ENCODE measurements at regions not wholly inside any gene's neighbourhood (a gene's known extent, or its start where the extent isn't known, plus 50 kb on each side); places are given as distances from the start of the nearest gene placed in this dataset.

DNA sequence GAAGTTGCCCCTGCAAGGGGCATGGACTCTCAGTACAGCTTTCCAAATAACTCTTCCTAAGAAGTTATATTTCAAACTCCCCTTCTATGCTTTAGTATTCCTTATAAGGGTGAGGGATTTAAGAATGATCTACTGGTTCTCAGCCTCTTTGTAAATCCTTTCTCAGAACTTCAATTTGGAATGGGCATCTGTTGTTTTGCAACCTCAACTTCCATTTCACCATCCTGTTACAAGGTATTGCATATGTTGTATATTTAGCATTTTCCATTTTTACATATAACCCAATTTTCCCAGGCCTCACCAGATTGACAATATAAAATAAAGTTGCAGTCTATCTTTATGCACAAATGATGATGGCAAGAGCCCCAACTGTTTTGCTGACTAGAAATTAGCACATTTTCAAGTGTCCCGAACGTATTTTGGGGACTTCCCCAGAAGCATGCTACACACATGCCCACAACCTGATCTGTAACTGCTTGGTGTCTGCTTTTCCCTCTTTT is 154.9 kb upstream of the CARMIL1 start:
- Mint-ChIP-seq H3K36me3 (ENCODE audit: insufficient read depth) (no peaks in the 10 kb centered on the region), H3K27me3 (no peaks in the 10 kb centered on the region), H3K4me3 (ENCODE audit: low read depth) (no peak overlapping the region), H3K27ac (no peak overlapping the region), H3K9me3 (ENCODE audit: low read depth) (peaks cover 6% of the 10 kb centered on the region), H3K4me1 (ENCODE audit: low read depth) (peaks cover 2% of the 10 kb centered on the region)
- DNase-seq (ENCODE audit: low spot score, unreplicated experiment): no peak
- TF ChIP-seq, protein P1, sequence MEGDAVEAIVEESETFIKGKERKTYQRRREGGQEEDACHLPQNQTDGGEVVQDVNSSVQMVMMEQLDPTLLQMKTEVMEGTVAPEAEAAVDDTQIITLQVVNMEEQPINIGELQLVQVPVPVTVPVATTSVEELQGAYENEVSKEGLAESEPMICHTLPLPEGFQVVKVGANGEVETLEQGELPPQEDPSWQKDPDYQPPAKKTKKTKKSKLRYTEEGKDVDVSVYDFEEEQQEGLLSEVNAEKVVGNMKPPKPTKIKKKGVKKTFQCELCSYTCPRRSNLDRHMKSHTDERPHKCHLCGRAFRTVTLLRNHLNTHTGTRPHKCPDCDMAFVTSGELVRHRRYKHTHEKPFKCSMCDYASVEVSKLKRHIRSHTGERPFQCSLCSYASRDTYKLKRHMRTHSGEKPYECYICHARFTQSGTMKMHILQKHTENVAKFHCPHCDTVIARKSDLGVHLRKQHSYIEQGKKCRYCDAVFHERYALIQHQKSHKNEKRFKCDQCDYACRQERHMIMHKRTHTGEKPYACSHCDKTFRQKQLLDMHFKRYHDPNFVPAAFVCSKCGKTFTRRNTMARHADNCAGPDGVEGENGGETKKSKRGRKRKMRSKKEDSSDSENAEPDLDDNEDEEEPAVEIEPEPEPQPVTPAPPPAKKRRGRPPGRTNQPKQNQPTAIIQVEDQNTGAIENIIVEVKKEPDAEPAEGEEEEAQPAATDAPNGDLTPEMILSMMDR (IDR thresholded peaks at IDR 0.05; ENCODE audit: unreplicated experiment): no peak

DNA sequence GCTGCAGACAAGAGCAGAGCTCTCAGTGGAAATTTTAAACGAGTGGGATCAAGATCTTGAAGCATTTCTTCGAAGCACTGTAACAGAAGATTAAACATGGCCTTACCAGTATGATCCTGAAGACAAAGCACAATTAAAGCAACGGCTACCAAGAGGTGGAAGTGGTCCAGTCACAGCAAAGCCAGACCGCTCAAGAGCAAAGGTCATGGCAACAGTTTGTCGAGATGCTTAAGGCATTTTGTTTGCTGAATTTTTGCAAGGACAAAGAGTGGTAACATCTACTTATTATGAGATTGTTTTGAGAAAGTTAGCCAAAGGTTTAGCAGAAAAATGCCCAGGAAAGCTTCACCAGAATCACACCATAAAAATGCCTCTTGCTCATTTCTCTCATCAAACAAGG is 153.4 kb upstream of the CARMIL1 start:
- H3K27ac Mint-ChIP-seq: no peak overlapping the region
- peaks cover 2% of the 10 kb centered on the region for H3K4me1 Mint-ChIP-seq (ENCODE audit: low read depth)
- H3K4me3 Mint-ChIP-seq (ENCODE audit: low read depth): no peak overlapping the region
- H3K27me3 Mint-ChIP-seq: no peaks in the 10 kb centered on the region
- H3K36me3 Mint-ChIP-seq (ENCODE audit: insufficient read depth): no peaks in the 10 kb centered on the region
- TF ChIP-seq, protein P1 (IDR thresholded peaks at IDR 0.05; ENCODE audit: unreplicated experiment): no peak
- no peak for DNase-seq (ENCODE audit: low spot score, unreplicated experiment)
- peaks cover 6% of the 10 kb centered on the region for H3K9me3 Mint-ChIP-seq (ENCODE audit: low read depth)

DNA sequence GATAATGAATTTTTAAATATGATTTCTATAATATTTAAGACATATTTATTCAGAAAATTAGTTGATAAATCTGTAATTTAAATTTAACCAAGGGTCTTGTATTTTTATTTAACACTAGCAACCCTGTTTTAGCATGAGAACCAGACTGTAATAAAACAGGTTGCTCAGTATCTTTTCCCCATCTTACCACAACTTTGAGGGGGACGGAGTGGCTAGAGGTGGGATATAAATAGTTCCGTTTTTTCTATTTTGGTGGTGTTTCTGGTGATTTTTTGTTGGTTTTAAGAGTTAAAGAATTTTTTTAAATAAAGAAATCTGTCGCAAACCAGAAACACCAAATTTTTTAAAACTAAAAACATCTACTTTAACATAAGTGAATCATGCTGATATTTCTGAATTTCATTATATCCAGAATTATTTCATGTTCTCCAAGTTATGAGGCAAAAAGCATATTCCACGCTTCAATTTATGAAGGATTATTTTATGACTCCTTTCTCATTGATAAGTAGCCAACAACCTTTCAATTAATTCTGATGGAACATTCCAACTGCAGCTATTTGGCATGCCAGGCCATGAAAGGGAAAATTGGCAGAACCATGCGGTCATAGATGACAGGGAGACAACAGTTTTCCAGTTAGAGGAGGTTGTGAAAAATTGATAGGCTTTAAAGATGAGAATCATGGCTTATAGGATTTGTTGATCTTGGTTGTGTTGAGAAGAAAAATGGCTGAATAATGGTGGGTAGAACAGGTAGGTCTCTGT is 151.9 kb upstream of the CARMIL1 start:
- Mint-ChIP-seq H3K36me3 (ENCODE audit: insufficient read depth) (no peaks in the 10 kb centered on the region), H3K27me3 (no peaks in the 10 kb centered on the region), H3K9me3 (ENCODE audit: low read depth) (peaks cover 2% of the 10 kb centered on the region), H3K27ac (no peak overlapping the region), H3K4me1 (ENCODE audit: low read depth) (peaks cover 2% of the 10 kb centered on the region), H3K4me3 (ENCODE audit: low read depth) (no peak overlapping the region)
- DNase-seq (ENCODE audit: low spot score, unreplicated experiment): no peak
- TF ChIP-seq, protein P1 (IDR thresholded peaks at IDR 0.05; ENCODE audit: unreplicated experiment): no peak

DNA sequence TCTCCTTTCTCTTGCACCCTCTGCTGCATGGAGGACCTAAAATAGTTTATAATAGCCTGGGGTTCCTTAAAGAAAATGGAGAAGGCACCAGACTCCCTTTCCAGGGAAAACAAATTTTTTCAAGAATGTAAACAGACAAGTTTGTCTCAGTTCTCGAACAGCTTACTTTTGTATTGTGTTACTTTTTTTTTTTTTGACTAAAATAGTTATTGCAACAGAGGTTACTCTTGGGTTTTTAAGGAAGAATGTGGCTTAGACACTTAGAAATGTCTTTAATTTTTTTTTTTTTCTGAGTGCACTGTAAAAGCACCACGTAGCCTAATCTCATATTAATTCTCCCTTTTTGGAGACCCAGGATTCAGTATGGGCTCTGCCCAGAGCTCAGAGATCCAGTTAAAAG is 148.7 kb upstream of the CARMIL1 start:
- H3K4me3 Mint-ChIP-seq (ENCODE audit: low read depth): no peak overlapping the region
- TF ChIP-seq, protein P1 (IDR thresholded peaks at IDR 0.05; ENCODE audit: unreplicated experiment): no peak
- peaks cover 16% of the 10 kb centered on the region for H3K9me3 Mint-ChIP-seq (ENCODE audit: low read depth)
- no peaks in the 10 kb centered on the region for H3K27me3 Mint-ChIP-seq
- H3K27ac Mint-ChIP-seq: no peak overlapping the region
- H3K36me3 Mint-ChIP-seq (ENCODE audit: insufficient read depth): no peaks in the 10 kb centered on the region
- H3K4me1 Mint-ChIP-seq (ENCODE audit: low read depth): no peaks in the 10 kb centered on the region
- DNase-seq (ENCODE audit: low spot score, unreplicated experiment): no peak

DNA sequence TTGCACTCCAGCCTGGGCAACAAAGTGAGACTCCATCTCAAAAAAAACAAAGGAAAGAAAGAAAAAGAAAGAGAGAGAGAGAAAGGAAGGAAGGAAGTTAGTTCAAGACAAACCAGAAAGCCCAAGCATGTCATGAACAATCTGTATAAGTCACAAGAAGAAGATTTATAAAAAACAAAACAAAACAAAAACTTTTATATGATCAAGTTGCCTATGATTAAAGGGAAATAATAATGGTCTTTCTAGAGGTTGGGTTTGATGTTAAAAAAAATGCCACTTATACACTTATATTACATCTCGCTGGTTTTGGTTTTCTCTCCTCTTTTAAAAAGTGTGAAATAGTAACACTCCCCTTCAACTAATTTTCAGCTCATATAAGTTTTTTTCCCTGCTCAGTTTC is 146.2 kb upstream of the CARMIL1 start:
- Mint-ChIP-seq H3K27me3 (no peaks in the 10 kb centered on the region), H3K4me3 (ENCODE audit: low read depth) (no peak overlapping the region), H3K36me3 (ENCODE audit: insufficient read depth) (no peaks in the 10 kb centered on the region), H3K9me3 (ENCODE audit: low read depth) (peaks cover 14% of the 10 kb centered on the region), H3K4me1 (ENCODE audit: low read depth) (no peaks in the 10 kb centered on the region), H3K27ac (no peak overlapping the region)
- TF ChIP-seq, protein P1 (IDR thresholded peaks at IDR 0.05; ENCODE audit: unreplicated experiment): no peak
- no peak for DNase-seq (ENCODE audit: low spot score, unreplicated experiment)
